ENCODE measurements at regions not wholly inside any gene's neighbourhood (a gene's known extent, or its start where the extent isn't known, plus 50 kb on each side); places are given as distances from the start of the nearest gene placed in this dataset.

DNA sequence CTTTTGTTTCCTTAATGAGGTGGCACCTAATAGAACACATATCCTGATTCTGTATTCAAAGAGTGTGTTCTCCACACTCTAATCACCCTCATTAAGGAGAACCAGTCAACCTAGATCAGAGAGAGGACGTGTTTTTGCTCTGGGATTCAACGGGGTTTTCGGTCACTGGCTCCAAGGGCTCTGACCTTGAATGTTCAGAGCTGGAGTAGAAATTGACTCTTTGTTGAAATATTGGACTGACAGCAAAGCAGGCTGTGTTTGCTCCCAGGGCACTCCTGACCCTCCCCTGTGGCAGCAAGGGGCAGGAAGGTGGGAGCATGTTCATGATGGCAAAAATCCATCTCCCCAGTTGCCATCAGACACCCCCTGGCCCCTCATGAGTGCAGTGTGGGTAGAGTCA lies 1193.0 kb downstream of the AACS start:
- TF ChIP-seq, protein P1, sequence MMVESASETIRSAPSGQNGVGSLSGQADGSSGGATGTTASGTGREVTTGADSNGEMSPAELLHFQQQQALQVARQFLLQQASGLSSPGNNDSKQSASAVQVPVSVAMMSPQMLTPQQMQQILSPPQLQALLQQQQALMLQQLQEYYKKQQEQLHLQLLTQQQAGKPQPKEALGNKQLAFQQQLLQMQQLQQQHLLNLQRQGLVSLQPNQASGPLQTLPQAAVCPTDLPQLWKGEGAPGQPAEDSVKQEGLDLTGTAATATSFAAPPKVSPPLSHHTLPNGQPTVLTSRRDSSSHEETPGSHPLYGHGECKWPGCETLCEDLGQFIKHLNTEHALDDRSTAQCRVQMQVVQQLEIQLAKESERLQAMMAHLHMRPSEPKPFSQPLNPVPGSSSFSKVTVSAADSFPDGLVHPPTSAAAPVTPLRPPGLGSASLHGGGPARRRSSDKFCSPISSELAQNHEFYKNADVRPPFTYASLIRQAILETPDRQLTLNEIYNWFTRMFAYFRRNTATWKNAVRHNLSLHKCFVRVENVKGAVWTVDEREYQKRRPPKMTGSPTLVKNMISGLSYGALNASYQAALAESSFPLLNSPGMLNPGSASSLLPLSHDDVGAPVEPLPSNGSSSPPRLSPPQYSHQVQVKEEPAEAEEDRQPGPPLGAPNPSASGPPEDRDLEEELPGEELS (CRISPR knock-in tag; IDR thresholded peaks at IDR 0.05): no peak
- TF ChIP-seq, protein P2, sequence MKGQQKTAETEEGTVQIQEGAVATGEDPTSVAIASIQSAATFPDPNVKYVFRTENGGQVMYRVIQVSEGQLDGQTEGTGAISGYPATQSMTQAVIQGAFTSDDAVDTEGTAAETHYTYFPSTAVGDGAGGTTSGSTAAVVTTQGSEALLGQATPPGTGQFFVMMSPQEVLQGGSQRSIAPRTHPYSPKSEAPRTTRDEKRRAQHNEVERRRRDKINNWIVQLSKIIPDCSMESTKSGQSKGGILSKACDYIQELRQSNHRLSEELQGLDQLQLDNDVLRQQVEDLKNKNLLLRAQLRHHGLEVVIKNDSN (CRISPR knock-in tag; IDR thresholded peaks at IDR 0.05): no peak
- TF ChIP-seq, protein P3, sequence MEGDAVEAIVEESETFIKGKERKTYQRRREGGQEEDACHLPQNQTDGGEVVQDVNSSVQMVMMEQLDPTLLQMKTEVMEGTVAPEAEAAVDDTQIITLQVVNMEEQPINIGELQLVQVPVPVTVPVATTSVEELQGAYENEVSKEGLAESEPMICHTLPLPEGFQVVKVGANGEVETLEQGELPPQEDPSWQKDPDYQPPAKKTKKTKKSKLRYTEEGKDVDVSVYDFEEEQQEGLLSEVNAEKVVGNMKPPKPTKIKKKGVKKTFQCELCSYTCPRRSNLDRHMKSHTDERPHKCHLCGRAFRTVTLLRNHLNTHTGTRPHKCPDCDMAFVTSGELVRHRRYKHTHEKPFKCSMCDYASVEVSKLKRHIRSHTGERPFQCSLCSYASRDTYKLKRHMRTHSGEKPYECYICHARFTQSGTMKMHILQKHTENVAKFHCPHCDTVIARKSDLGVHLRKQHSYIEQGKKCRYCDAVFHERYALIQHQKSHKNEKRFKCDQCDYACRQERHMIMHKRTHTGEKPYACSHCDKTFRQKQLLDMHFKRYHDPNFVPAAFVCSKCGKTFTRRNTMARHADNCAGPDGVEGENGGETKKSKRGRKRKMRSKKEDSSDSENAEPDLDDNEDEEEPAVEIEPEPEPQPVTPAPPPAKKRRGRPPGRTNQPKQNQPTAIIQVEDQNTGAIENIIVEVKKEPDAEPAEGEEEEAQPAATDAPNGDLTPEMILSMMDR (IDR thresholded peaks at IDR 0.05): no peak
- no peak for TF ChIP-seq RELA (CRISPR knock-in tag; IDR thresholded peaks at IDR 0.05; ENCODE audit: borderline replicate concordance)
- TF ChIP-seq, protein P4, sequence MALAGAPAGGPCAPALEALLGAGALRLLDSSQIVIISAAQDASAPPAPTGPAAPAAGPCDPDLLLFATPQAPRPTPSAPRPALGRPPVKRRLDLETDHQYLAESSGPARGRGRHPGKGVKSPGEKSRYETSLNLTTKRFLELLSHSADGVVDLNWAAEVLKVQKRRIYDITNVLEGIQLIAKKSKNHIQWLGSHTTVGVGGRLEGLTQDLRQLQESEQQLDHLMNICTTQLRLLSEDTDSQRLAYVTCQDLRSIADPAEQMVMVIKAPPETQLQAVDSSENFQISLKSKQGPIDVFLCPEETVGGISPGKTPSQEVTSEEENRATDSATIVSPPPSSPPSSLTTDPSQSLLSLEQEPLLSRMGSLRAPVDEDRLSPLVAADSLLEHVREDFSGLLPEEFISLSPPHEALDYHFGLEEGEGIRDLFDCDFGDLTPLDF (CRISPR knock-in tag; IDR thresholded peaks at IDR 0.05): no peak
- TF ChIP-seq, protein P5, sequence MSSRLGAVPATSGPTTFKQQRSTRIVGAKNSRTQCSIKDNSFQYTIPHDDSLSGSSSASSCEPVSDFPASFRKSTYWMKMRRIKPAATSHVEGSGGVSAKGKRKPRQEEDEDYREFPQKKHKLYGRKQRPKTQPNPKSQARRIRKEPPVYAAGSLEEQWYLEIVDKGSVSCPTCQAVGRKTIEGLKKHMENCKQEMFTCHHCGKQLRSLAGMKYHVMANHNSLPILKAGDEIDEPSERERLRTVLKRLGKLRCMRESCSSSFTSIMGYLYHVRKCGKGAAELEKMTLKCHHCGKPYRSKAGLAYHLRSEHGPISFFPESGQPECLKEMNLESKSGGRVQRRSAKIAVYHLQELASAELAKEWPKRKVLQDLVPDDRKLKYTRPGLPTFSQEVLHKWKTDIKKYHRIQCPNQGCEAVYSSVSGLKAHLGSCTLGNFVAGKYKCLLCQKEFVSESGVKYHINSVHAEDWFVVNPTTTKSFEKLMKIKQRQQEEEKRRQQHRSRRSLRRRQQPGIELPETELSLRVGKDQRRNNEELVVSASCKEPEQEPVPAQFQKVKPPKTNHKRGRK (CRISPR knock-in tag; IDR thresholded peaks at IDR 0.05; ENCODE audit: borderline replicate concordance): no peak
- TF ChIP-seq CBFB (CRISPR knock-in tag; IDR thresholded peaks at IDR 0.05; ENCODE audit: low read depth): no peak
- no peak for TF ChIP-seq JUN (CRISPR knock-in tag; IDR thresholded peaks at IDR 0.05)
